Breast epithelium (tissue), 3 donors: ENCODE measurements at regions not wholly inside any gene's neighbourhood (a gene's known extent, or its start where the extent isn't known, plus 50 kb on each side); places are given as distances from the start of the nearest gene placed in this dataset.

Experiments used
- CTCF ChIP-seq, 3 donors: fragments of 450-650 bp; IDR thresholded peaks; one replicate each; pipeline ENCODE4 v1.5.1; 2016 to 2017; ENCODE audit warnings: antibody characterized with exemption in 3 of 3, mild to moderate bottlenecking in 3 of 3, moderate library complexity in 3 of 3
- POLR2A ChIP-seq: fragments of 450-650 bp; IDR thresholded peaks from one replicate; pipeline ENCODE4 v1.6.1; 2016; ENCODE audit warnings: antibody characterized with exemption, mild to moderate bottlenecking, moderate library complexity
- POLR2AphosphoS5 ChIP-seq, 3 donors: sonication (generic); formaldehyde crosslinking; IDR thresholded peaks; one replicate each; pipeline ENCODE4 v1.6.1; 2017; ENCODE audit warnings: antibody characterized with exemption in 3 of 3

- no peak for TF ChIP-seq POLR2A
- no peak for TF ChIP-seq CTCF (IDR thresholded peaks at IDR 0.05)
- no peak for TF ChIP-seq POLR2AphosphoS5 (IDR thresholded peaks at IDR 0.05)
Observed at GRCh38 chr9:99595796-99596195, 225.9 kb upstream of the NR4A3 start.
